AG09319 (cell line): ENCODE measurements at regions not wholly inside any gene's neighbourhood (a gene's known extent, or its start where the extent isn't known, plus 50 kb on each side); places are given as distances from the start of the nearest gene placed in this dataset.

Experiments used
- DNase-seq: peaks from one replicate; pipeline ENCODE4 v3.0.0-alpha.2; 2010; ENCODE audit warnings: low read depth; ENCODE audit errors: extremely low read depth
- TF ChIP-seq, protein P1 (sequence below): IDR thresholded peaks from 2 replicates; pipeline ENCODE4 v1.5.1; 2011; ENCODE audit warnings: low read depth, mild to moderate bottlenecking, inconsistent platforms, low read length, moderate library complexity

DNA sequence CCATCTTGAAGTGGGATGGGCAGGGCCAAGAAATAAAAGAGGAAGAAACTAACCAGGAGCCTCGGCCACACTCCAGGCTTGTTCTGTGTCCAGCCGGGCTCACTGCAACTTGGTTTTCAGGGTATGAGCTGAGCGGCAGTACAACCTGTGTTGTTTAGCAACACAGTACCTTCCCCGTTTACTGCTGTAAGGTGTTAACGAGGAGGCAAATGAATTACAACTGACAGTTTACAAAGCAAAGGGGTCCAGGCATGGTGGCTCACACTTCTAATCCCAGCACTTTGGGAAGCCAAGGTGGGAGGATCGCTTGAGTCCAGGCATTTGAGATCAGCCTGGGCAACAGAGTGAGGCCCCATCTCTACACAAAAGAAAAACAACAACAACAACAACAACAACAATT, 481.3 kb upstream of the SULF2 start:
- TF ChIP-seq, protein P1, sequence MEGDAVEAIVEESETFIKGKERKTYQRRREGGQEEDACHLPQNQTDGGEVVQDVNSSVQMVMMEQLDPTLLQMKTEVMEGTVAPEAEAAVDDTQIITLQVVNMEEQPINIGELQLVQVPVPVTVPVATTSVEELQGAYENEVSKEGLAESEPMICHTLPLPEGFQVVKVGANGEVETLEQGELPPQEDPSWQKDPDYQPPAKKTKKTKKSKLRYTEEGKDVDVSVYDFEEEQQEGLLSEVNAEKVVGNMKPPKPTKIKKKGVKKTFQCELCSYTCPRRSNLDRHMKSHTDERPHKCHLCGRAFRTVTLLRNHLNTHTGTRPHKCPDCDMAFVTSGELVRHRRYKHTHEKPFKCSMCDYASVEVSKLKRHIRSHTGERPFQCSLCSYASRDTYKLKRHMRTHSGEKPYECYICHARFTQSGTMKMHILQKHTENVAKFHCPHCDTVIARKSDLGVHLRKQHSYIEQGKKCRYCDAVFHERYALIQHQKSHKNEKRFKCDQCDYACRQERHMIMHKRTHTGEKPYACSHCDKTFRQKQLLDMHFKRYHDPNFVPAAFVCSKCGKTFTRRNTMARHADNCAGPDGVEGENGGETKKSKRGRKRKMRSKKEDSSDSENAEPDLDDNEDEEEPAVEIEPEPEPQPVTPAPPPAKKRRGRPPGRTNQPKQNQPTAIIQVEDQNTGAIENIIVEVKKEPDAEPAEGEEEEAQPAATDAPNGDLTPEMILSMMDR, result no peak
- no peak for DNase-seq

DNA sequence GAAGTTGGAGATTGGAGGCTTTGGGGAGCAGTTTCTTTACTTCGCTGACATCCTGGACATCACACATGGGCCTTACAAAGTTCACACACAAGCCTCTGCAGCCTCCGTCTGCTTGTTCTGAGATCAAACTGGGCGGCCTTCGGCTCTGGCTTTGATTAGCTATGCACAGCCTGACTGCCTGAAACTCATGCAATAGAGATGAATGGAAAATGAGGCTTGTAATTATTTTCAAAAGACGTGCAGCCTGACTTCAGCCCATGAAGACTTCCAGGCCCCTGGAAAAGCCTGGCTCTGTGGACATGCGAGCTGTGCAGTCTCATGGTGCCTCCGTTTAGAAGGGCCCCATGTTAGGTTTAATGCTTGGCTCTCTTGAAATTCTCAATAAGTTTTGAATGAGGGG, 480.5 kb upstream of the SULF2 start:
- TF ChIP-seq, protein P1, result no peak
- DNase-seq, result no peak

DNA sequence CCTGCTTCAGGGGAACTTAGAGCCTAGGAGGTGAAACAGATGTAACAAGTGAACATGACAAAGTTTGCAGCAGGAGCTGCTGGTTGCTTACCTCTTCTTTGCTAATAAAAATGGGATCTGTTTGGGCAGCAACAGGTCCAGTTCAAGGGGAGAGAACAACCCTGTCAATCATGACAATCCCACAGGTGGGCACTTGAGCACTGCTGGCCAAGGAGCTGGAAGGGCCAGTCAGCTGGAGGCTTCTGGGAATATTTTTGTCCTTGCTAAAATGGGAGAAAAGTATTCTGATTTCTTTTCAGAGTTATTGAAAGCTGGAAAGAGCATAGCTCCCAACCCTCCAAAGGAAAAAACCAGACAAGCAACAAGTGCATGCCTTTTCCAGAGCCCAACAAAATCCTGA, 477.7 kb upstream of the SULF2 start:
- no peak for DNase-seq
- TF ChIP-seq, protein P1, result no peak

DNA sequence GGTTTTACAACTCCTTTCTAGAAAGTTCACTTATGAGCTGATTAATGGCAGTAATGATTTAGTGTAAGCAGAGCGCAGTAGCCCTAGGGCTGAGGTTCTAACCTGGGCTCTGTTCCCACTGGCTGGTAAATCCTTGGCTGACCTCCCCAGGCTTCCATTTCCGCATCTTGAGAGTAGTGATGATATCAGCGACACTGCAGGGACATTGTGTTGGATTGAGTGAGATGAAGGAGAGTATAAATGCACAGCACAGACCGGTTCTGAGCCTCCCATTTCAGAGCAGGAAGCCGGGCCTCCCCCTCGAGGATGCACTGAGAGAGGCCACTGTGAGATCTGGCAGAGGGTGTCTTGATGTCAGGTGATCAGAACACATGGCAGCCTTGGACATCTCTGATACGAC, 477.2 kb upstream of the SULF2 start:
- no peak for DNase-seq
- TF ChIP-seq, protein P1, result no peak

DNA sequence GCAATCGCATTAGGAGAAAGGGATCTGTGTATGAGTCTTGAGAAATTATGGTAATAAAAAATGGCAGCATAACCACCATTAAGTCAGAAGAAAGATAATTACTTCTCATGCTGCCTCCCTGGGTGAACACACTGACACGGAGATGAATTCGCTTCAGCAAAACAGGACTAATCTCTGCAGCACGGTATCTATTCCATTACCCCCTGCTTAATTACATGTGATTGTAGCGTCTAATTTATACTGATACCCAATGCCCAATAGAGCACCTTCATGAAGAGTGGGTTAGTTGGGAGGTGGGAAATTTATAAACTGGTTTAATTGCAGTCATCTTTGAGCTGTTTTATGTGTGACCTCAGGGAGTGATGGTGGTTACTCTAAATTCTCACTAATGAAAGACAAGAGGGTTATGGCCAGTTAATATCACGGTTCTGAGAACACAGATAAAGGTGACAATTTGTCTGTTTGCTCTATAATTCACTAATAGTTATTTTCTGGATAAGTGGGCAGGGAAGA, 476.2 kb upstream of the SULF2 start:
- TF ChIP-seq, protein P1, result no peak
- DNase-seq, result no peak

DNA sequence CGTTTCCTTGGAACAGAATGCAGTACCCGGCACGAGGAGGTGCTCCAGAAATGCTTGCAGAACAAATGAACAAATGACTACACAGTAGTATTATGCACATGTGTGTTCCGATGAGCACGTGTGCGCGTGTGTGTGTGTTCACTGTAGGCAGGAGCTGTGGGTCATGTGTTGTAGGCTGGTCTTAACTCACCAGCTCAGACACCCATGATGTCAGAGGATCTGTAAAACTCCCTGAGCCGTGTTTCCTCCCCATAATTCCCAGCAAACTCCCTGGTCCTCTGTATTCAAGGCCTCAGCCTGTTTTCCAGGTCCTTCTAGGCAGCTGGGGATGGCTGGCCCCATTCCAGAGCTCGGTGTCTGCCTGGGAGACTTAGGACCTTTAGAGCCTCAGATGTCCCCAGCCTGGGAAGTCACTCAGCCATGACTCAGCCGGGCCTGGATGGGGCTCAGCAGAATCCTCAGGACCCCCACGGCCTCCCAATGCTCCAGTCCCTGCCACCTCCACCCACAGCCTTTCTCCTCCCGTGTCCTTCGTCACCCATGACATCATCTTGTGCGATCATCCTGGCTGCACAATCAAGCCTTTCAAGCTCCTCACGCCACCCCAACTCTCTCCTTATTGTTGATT, 475.0 kb upstream of the SULF2 start:
- TF ChIP-seq, protein P1, result no peak
- DNase-seq, result no peak

DNA sequence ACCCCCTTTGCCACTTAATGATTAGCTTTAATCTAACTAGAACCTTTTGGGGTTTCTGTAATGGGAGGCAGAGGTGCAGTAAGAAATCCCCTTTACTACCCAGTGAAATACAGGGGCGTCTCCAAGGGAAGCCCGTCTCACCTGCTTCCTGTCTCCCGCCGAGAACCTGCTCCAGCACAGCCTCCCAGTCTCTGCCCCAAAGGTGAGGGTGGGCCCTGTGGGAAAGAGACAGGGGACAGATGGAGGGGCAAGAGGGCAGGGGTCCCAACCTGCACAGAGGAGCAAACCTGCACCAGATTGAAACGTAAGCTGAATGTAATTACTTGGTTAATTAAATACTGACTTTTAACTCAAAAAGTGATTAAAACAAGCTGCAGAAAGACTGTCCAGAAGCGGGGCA, 474.2 kb upstream of the SULF2 start:
- TF ChIP-seq, protein P1, result no peak

More for the DNA sequence above, 474.2 kb upstream of the SULF2 start:
- DNase-seq, result no peak
